ENCODE measurements at regions not wholly inside any gene's neighbourhood (a gene's known extent, or its start where the extent isn't known, plus 50 kb on each side); places are given as distances from the start of the nearest gene placed in this dataset.

GRCh38 chr4:128603081-128603480, 206.4 kb upstream of the JADE1 start:
- no peak for DNase-seq (ENCODE audit: low read depth, low spot score)

- no peak for DNase-seq (ENCODE audit: low read depth, low spot score)
Observed at GRCh38 chr4:128601991-128602695, 207.4 kb upstream of the JADE1 start.

DNA sequence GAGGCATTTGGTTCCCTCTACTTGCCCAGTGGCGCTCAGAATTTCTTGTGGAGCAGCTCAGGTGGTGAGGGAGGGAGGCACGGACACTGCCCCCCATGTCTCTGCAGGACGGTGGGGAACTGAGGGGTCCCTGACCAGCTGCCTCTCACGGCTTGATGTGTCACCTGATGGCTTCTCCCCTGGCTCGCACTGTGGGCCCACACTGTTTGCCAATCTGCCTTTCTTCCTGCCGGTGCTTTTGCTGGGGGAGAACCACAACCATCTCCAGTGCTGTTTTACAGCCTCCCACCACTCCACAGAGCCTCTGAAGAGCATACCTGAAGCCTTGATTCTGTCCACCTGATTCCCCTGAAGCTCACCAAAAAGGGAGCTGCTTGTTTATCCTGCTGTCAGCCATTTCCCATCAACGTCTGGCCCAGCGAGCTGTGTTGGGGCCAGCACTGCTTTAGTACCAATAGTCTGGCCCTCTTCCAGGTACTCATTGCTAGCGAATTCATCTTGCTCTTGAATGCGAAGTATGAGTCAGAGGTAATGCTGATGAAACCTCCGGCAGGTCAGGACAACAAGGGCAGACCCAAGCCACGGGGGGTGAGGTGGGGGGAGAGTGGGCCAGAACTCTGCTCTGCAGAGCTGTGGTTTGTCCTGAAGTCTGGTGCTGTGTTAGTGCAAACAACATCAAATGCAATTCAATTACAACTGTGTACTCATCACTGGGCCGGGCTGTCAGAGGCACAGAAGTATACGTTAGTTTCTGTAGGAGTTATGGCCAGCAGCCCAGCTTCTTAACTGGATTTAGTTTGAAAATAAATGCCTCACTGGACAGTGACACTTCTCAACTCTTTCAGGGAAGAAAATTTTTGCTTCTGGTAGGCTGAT, 208.3 kb upstream of the JADE1 start:
- peak; percentile 59 for DNase-seq (ENCODE audit: low read depth, low spot score)

DNA sequence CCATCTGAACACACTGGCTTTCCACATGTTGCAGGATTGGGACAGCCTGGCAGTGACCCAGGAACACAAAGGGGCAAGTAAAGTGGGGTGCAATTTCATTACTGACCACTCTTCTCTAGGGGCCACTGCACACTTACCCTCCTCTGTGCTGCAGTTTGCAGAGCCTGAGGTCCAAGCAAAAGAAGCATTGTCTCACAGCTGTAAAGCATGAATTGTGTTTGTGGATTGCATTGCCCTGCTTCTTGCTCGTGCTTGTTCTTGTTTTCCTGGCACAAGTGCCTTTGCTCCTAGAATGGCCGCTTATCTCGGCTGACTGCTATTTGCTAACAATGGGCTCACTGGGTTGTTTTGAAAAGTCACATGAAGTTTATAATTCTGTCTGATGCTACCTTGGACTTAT, 209.1 kb upstream of the JADE1 start:
- DNase-seq (ENCODE audit: low read depth, low spot score) = no peak

GRCh38 chr4:128597500-128597899, 212.0 kb upstream of the JADE1 start:
- DNase-seq (ENCODE audit: low read depth, low spot score) = no peak

DNA sequence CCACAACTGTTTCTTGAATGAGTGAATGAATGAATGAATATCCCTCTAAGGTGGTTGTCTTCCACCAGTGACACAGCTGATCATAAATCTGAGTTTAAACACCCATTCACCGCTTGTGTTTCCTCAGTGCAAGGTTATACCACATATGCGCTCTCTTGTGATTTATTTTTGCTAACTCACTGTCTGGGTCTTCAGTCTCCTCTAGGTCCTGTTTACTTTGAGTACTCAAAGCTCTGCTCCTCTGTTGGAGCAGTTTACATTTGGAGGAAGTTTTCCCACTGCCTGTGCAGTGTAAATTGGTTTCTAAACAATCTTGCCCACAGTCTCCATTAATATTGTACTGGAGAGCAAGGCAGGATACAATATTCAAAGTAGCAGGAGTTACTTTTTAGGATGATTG, 212.6 kb upstream of the JADE1 start:
- DNase-seq (ENCODE audit: low read depth, low spot score) = no peak

DNA sequence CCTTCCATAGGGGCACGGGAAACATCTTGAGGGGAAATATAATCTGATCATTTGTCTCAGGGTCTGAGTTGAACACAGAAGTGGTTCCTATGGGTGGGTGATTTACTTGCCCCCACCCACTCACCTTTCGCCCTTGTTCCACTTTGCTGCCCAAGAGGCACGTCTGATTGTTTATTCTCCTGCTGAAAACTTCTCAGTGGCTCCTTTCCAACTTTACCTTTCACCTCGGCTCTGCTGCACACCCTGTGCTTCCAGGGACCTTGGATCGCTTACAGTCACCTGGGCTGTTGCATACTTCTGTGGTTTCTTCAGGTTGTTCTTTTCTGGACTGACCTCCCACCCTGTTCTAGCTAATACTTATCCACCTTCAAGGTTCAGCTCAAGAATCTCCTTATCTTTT, 213.4 kb upstream of the JADE1 start:
- no peak for DNase-seq (ENCODE audit: low read depth, low spot score)

GRCh38 chr4:128591482-128591881, 218.0 kb upstream of the JADE1 start:
- peak; percentile 30 for DNase-seq (ENCODE audit: low read depth, low spot score)

DNA sequence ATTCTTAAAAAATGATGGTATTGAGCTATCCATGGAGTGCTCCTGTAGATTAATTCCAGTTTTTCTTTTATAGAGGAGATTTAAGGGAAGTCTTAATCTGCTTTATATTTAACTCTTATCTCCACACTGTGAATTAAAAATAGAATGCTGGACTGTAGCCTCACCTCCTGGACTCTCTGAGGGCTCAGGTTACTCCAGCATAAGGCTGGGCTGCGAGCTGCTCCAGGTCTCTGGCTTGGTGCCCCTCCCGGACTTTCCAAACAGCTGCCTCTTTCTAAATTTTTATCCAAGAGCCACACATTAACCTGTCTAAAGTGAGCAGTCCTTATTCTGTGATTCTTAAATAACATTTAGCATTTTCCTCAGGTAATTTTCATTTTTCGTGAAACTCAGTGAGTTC, 218.7 kb upstream of the JADE1 start:
- no peak for DNase-seq (ENCODE audit: low read depth, low spot score)

DNA sequence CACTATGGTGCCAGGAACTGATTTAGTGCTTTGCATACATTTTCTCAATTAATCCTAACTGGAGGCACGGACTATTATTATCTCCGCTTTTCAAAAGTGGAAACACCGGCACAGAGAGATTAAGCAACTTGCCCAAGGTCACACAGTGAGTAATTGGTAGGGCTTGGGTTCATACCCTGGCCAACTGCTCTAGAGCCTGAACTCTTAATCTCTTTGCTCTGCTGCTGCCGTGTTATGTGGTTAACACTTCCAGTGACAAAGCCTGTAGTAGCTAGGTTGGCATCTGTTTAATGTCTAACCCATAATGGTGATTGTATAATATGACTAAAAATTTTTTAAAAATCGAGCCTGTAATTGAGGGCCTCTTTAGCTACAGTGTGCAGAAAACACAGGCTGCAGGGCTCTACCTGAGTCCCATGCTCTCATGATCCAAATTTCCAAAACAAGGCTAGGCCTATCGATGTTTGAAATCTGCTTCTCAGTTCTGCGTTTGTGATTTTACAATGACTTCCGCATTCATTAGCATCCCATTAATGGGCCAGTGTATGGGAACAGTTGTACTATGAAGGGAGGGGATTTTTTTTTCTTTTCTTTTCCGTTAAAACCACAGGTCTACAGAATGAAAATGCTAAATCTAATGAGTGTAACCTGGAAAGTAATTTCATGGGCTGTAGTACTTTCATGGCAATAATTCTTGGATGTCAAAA, 219.3 kb upstream of the JADE1 start:
- no peak for DNase-seq (ENCODE audit: low read depth, low spot score)

DNA sequence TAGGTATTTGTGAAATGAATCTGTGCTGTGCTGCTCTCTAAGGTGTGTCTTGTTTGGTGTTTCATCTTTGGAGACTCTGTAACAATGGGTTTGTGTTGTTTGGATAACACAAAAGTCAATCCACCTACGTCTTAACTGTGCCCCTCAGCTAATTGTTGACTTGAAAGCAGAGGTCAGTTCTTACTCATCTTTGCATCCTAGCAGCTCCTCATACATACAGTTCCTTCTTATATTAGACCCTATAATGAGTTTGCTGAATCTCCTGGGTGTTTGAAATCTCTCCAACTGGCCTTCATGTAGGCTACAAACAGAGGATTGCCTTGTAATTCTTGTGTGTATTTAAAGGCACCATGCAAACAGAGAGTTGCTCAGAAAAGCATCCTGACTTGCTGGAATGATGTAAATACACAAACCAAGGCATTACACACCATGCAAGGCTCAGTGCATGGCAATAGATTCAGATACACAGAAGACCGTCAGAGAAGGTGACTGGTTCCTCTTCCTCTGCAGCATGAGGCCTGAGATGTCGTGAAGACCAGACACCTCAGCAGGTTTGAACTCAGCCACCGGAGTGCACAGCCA, 220.0 kb upstream of the JADE1 start:
- DNase-seq (ENCODE audit: low read depth, low spot score) = no peak

- no peak for DNase-seq (ENCODE audit: low read depth, low spot score)
Observed at GRCh38 chr4:128587382-128587781, 222.1 kb upstream of the JADE1 start.

GRCh38 chr4:128583753-128584712, 225.5 kb upstream of the JADE1 start:
- DNase-seq (ENCODE audit: low read depth, low spot score) = no peak

- no peak for DNase-seq (ENCODE audit: low read depth, low spot score)
Observed at GRCh38 chr4:128582427-128582870, 227.1 kb upstream of the JADE1 start.

GRCh38 chr4:128579154-128579853, 230.2 kb upstream of the JADE1 start:
- DNase-seq (ENCODE audit: low read depth, low spot score) = no peak

- DNase-seq (ENCODE audit: low read depth, low spot score) = peak; percentile 77
Observed at GRCh38 chr4:128574706-128575105, 234.8 kb upstream of the JADE1 start.

DNA sequence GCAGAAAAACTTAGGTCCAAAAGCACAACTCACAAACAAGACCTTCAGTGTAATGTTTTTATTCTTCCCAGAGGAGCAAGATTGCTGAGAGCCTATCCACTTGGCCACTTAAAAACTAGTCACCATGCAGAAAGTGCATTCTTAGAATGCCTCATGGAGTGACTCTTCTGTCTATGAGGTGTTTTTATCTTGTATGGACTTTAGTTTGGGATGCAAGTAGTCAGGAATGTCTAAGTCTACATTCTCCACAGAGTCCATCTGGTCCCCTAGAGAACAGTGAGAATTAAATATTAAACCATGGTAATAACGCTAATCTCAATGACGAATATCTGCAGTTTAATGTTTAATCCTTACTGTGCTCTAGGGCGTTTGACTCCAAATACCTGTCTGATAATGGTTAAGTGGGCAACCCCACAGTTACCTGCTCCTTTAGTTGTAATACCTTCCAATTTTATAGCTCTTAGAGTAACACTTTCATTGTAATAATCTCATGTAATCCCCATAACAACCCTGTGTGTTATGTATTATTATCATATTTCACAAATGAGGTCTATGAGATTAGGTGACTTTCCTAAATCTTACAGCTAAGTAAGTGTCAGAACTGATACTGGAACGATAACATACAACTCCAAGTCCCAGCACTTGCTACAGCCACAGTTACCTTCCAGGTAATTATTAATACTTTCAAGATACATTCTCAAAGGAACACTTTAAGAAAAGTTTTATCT, 235.6 kb upstream of the JADE1 start:
- no peak for DNase-seq (ENCODE audit: low read depth, low spot score)

- DNase-seq (ENCODE audit: low read depth, low spot score) = no peak
Observed at GRCh38 chr4:128572778-128573241, 236.7 kb upstream of the JADE1 start.

DNA sequence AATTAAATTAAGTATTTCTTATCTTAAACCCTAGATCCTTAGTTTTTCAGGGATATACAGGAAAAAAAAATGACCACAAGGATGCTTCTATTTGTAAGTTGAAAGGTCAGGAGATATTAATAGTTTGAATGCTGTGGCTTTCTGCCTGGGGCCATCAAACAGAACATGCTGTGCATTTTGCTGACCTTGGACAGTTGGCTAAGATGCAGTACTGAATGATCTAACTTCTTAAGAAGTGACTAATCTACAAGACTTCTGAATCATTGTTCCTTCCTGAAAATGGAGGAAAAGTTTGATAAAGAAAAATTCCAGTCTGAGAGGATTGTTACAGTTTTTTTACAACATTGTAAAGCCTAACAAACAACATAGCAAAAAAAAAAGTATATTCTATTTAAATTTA, 237.8 kb upstream of the JADE1 start:
- no peak for DNase-seq (ENCODE audit: low read depth, low spot score)

All from ELF-1 (cell line).